ENCODE measurements at regions not wholly inside any gene's neighbourhood (a gene's known extent, or its start where the extent isn't known, plus 50 kb on each side); places are given as distances from the start of the nearest gene placed in this dataset.
"Not testable (repeated sequence)": the region's sequence is repeated elsewhere in the genome, so short reads cannot be mapped to it uniquely, and the experiment has no call there.

- no peak for DNase-seq (ENCODE audit: low spot score)
- intact Hi-C loops (cut with DNase I), result loop anchor here (5.0 to 10.0 kb wide), 4 partner anchors 586 to 1006 kb away; partner anchors contain the start of gene DZIP1L
These were observed 151.1 kb downstream of the IL20RB start for GRCh38 chr3:137108699-137109440.

- intact Hi-C loops (cut with DNase I), result no loop called here
- DNase-seq (ENCODE audit: low spot score), result no peak
These were observed 152.7 kb downstream of the IL20RB start for GRCh38 chr3:137110392-137110996.

DNA sequence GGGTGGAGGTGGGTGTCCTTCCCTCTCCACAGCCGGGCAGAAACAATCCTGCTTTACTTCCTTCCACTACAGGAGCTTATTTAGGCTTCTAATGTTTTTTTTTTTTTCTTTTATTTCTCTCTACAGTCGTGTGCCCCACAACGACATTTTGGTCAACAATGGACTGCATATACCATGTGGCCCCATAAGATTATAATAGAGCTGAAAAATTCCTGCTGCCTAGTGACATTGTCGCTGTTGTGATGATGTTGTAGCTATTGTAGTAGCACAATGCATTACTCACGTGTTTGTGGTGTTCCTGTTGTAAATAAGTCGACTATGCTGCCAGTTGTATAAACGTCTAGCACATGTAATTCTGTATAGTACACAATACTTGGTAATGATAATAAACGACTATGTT, 153.7 kb downstream of the IL20RB start:
- intact Hi-C loops (cut with DNase I), result no loop called here

GRCh38 chr3:137116619-137117018, 158.8 kb downstream of the IL20RB start:
- intact Hi-C loops (cut with DNase I), result no loop called here
- no peak for DNase-seq (ENCODE audit: low spot score)

More for the DNA sequence above, 153.7 kb downstream of the IL20RB start:
- no peak for DNase-seq (ENCODE audit: low spot score)

- no peak for DNase-seq (ENCODE audit: low spot score)
- intact Hi-C loops (cut with DNase I), result no loop called here
These were observed 164.0 kb downstream of the IL20RB start for GRCh38 chr3:137121704-137122314.

GRCh38 chr3:137131081-137131480, 173.3 kb downstream of the IL20RB start:
- intact Hi-C loops (cut with DNase I), result no loop called here
- no peak for DNase-seq (ENCODE audit: low spot score)

DNA sequence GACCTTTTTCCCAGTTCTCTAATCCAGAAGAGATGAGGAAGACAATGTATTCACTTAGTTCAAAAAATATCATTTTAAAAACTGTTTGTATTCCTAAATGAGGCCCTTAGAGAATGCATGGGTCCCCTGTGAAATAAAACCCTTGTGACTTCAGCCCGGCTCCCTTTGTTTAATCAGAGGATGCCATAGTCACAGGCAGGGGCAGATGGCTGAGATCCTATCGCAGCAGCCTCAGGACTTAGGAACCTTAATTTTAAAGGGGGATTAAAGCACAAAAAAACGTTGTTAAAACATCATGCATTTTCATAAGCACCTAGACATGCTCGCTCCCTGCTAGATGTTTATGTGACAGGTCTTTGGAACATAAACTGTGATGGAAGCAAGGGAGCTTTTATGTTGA, 176.6 kb downstream of the IL20RB start:
- no peak for DNase-seq (ENCODE audit: low spot score)
- intact Hi-C loops (cut with DNase I), result no loop called here

- DNase-seq (ENCODE audit: low spot score), result no peak
- intact Hi-C loops (cut with DNase I), result no loop called here
These were observed 190.6 kb downstream of the IL20RB start for GRCh38 chr3:137148406-137148805.

DNA sequence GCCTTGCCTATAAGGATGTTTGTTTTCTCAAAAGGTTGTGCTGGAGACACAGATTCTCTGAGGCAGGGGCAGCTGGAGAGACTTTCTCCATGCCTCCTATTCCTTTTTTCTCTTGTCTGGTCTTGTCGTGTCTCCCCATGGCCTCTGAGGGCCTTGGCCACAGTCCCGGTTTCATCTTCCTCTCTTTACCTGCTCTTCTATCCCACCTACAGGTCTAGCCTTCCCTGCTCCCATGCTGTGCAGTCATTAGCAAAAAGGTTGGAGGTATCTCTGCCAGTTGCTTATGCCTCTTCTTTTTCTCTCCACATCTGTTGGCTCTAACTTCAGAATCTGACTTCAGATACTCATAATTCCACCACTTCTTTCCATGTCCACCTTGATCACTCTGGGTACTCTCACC, 191.1 kb downstream of the IL20RB start:
- intact Hi-C loops (cut with DNase I), result no loop called here
- DNase-seq (ENCODE audit: low spot score), result no peak

DNA sequence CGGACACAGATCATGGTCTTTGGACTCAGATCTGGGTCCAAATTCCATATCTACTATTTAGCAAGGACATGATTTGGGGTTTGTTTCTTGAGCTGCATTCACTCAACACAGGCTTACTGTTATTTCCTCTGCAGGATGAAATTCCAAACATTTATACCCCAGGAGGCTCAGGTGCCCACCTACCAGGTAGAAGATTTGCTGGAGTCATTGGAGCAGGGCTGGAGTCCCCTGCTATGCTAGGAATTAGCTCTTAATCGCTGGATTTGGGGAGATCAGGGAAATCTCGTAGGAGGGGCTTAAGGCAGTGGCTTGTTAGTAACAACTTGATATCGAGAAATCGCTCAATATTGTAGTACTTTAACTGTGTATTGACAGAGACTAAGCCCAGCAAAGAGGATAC, 193.0 kb downstream of the IL20RB start:
- intact Hi-C loops (cut with DNase I), result no loop called here
- DNase-seq (ENCODE audit: low spot score), result no peak

GRCh38 chr3:137153046-137153445, 195.3 kb downstream of the IL20RB start:
- intact Hi-C loops (cut with DNase I); DNase-seq (ENCODE audit: low spot score): not testable (repeated sequence)

- intact Hi-C loops (cut with DNase I), result no loop called here
- DNase-seq (ENCODE audit: low spot score), result no peak
These were observed 205.6 kb downstream of the IL20RB start for GRCh38 chr3:137163241-137163871.

GRCh38 chr3:137163958-137164357, 206.2 kb downstream of the IL20RB start:
- intact Hi-C loops (cut with DNase I), result no loop called here

DNA sequence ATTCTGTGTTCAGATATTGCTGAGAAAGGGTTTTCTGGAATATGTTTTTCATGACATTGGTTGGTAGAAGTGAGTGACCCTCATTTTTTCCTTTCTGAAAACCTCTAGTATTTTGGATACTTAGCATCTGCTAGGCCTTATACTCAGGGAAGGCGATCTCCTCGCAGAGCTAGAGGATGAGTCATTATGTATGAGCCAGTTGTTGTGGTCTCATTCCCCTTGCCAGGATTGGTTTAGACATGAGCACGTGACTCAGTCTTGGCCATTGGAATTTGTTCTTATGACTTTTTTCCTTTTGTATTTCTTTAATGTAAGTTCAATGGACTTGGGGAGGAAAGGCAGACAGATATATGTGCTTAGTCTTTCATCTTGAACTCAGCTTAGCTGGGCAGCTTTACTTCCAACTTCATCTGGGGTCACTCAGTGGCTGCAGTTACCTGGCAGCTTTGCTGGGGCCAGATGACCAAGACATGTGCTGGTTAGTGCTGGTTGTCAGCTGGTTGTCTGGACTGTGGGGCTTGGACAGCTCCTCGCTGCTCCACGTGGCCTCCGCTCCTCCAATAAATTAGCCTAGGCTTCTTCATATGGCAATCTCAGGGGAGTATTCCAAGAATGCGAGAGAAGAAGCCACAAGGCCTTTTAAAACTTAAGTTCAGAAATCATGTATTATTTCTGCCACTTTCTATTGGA, 207.5 kb downstream of the IL20RB start:
- intact Hi-C loops (cut with DNase I), result no loop called here
- DNase-seq (ENCODE audit: low spot score), result no peak

More at GRCh38 chr3:137163958-137164357, 206.2 kb downstream of the IL20RB start:
- no peak for DNase-seq (ENCODE audit: low spot score)

- no peak for DNase-seq (ENCODE audit: low spot score)
- intact Hi-C loops (cut with DNase I), result no loop called here
These were observed 214.2 kb downstream of the IL20RB start for GRCh38 chr3:137171834-137172603.

DNA sequence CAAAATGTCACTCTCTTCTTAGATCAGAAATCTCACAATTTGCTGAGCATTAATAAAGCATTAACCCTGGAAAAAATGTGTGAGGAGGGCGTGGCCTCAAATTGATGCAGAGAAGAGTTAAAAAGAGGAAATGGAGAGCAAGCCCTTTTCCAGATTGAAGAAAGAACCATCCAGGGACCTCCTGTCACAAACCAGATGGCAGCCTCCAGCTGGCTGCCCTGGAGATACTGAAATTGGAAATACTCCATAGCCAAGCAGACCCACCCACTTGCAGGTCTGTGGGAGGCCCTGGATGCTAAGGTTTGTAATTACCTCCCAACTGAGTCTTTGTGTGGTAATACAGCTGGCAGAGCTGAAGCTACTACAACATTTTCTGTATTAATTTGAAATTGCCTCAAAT, 214.9 kb downstream of the IL20RB start:
- intact Hi-C loops (cut with DNase I), result no loop called here
- no peak for DNase-seq (ENCODE audit: low spot score)

- intact Hi-C loops (cut with DNase I), result no loop called here
- DNase-seq (ENCODE audit: low spot score), result no peak
These were observed 216.7 kb downstream of the IL20RB start for GRCh38 chr3:137174514-137174913.

DNA sequence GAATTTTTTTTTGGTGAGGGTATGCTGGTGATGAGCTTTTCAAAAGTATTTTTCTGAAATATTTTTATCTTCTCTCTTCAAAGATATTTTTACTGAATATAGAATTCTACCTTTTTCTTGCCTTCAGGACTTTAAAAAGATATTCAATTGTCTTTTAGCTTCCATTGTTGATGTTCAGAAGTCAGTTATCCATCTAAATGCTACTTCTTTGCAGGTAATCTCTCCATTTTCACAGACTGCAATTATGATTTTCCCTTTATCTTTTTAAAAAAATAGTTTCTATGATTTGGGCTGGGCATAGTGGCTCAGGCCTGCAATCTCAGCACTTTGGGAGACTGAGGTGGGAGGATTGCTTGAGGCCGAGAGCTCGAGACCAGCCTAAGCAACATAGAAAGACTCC, 222.4 kb downstream of the IL20RB start:
- intact Hi-C loops (cut with DNase I), result no loop called here
- no peak for DNase-seq (ENCODE audit: low spot score)
